A673 (cell line): ENCODE measurements at regions not wholly inside any gene's neighbourhood (a gene's known extent, or its start where the extent isn't known, plus 50 kb on each side); places are given as distances from the start of the nearest gene placed in this dataset.

ENCODE experiments used
- EZH2 ChIP-seq: fragments of 200-600 bp; sonication (generic); IDR thresholded peaks from 2 replicates; pipeline ENCODE4 v1.6.1; 2017; ENCODE audit warnings: borderline replicate concordance, low read depth, mild to moderate bottlenecking, mixed read lengths, antibody characterized with exemption, low read length; ENCODE audit not compliant: poor library complexity, severe bottlenecking
- TF ChIP-seq, protein P1 (sequence below): fragments of 300-800, 200-600 bp; sonication (generic); conservative IDR thresholded peaks from 2 replicates; pipeline ENCODE4 v1.5.1; 2017; ENCODE audit warnings: low read depth, mild to moderate bottlenecking, antibody characterized with exemption, low read length, moderate library complexity, mixed read lengths

DNA sequence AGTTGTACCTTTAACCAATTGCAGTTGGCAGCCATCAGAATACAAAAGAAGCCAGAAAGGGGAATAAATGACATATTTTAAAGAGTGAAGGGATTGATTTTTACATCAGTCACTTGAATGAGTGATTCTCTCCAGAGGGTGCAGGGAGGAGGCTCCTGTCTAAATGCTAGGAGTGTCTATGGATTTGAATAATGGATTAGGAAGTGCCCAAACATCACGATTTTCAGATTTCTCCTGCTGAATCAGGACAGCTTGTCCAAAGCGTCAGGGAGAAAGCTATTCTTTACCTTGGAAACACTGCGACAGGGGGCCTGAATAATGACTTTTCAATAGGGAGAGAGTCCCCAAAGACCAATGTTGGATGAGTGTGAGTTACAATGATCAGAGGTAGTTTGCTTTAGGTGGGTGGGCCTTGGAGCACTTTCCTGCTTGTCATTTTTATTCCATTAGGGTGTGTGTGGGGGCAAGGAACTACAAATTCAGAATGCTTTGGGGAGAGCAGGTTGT, 735.5 kb downstream of the KCNA4 start:
- TF ChIP-seq, protein P1, sequence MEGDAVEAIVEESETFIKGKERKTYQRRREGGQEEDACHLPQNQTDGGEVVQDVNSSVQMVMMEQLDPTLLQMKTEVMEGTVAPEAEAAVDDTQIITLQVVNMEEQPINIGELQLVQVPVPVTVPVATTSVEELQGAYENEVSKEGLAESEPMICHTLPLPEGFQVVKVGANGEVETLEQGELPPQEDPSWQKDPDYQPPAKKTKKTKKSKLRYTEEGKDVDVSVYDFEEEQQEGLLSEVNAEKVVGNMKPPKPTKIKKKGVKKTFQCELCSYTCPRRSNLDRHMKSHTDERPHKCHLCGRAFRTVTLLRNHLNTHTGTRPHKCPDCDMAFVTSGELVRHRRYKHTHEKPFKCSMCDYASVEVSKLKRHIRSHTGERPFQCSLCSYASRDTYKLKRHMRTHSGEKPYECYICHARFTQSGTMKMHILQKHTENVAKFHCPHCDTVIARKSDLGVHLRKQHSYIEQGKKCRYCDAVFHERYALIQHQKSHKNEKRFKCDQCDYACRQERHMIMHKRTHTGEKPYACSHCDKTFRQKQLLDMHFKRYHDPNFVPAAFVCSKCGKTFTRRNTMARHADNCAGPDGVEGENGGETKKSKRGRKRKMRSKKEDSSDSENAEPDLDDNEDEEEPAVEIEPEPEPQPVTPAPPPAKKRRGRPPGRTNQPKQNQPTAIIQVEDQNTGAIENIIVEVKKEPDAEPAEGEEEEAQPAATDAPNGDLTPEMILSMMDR, result no peak
- no peak for TF ChIP-seq EZH2
